ENCODE measurements at regions not wholly inside any gene's neighbourhood (a gene's known extent, or its start where the extent isn't known, plus 50 kb on each side); places are given as distances from the start of the nearest gene placed in this dataset.
A peak's percentile ranks its signal among the peaks of the same experiment; 100 is the strongest.

- H3K9ac ChIP-seq (ENCODE audit: low read length) = no peak overlapping the region
- no peaks in the 10 kb centered on the region for H3K9me3 ChIP-seq (ENCODE audit: low read length)
- H3K36me3 ChIP-seq (ENCODE audit: insufficient read depth, low read length) = no peaks in the 10 kb centered on the region
- no peaks in the 10 kb centered on the region for H3K79me2 ChIP-seq (replicated peaks; ENCODE audit: insufficient read depth, low read length)
- no peak overlapping the region for H2AFZ ChIP-seq (ENCODE audit: low read depth, low read length)
- H3K27me3 ChIP-seq (ENCODE audit: insufficient read depth, low read depth, low read length) = no peaks in the 10 kb centered on the region
- H3K4me2 ChIP-seq (ENCODE audit: low read length) = no peak overlapping the region
- H3K4me3 ChIP-seq (ENCODE audit: low read length) = no peak overlapping the region
- TF ChIP-seq RAD21 (conservative IDR thresholded peaks at IDR 0.05) = no peak
- no peak for TF ChIP-seq TAF1 (IDR thresholded peaks at IDR 0.05; ENCODE audit: low read depth)
- peak; percentile 75 for TF ChIP-seq REST (IDR thresholded peaks at IDR 0.05; ENCODE audit: borderline replicate concordance)
- peak; percentile 56 for TF ChIP-seq EP300 (conservative IDR thresholded peaks at IDR 0.05; ENCODE audit: poor library complexity, severe bottlenecking)
- TF ChIP-seq SMC3 (conservative IDR thresholded peaks at IDR 0.05; ENCODE audit: poor library complexity) = no peak
- no peak for TF ChIP-seq POLR2AphosphoS5 (IDR thresholded peaks at IDR 0.05)
- no peak for TF ChIP-seq MXI1 (conservative IDR thresholded peaks at IDR 0.05; ENCODE audit: poor library complexity, severe bottlenecking)
- TF ChIP-seq EZH2 (IDR thresholded peaks at IDR 0.05; ENCODE audit: borderline replicate concordance, insufficient read depth, low read length, poor library complexity, severe bottlenecking) = no peak
- TF ChIP-seq CTCF (IDR thresholded peaks at IDR 0.05; ENCODE audit: poor library complexity, severe bottlenecking) = no peak
- H3K9me2 ChIP-seq (ENCODE audit: insufficient read depth, low read length) = no peaks in the 10 kb centered on the region
- H4K20me1 ChIP-seq (ENCODE audit: insufficient read depth) = no peaks in the 10 kb centered on the region
- H3K27ac ChIP-seq (ENCODE audit: low read length) = no peak overlapping the region
- no peaks in the 10 kb centered on the region for H3F3A ChIP-seq (ENCODE audit: insufficient read depth, low read length, poor library complexity, severe bottlenecking)
Observed at GRCh38 chr1:188237573-188238348, 1409.0 kb downstream of the PLA2G4A start.

GRCh38 chr1:188240772-188241406 is 1412.1 kb downstream of the PLA2G4A start:
- Histone ChIP-seq H3K9ac (ENCODE audit: low read length) (no peak overlapping the region), H3K27ac (ENCODE audit: low read length) (no peak overlapping the region), H4K20me1 (ENCODE audit: insufficient read depth) (no peaks in the 10 kb centered on the region), H3K27me3 (ENCODE audit: insufficient read depth, low read depth, low read length) (no peaks in the 10 kb centered on the region), H3K9me3 (ENCODE audit: low read length) (no peaks in the 10 kb centered on the region), H3F3A (ENCODE audit: insufficient read depth, low read length, poor library complexity, severe bottlenecking) (no peaks in the 10 kb centered on the region), H3K4me3 (ENCODE audit: low read length) (no peak overlapping the region), H3K79me2 (replicated peaks; ENCODE audit: insufficient read depth, low read length) (no peaks in the 10 kb centered on the region), H2AFZ (ENCODE audit: low read depth, low read length) (no peak overlapping the region), H3K9me2 (ENCODE audit: insufficient read depth, low read length) (no peaks in the 10 kb centered on the region), H3K4me2 (ENCODE audit: low read length) (no peak overlapping the region), H3K36me3 (ENCODE audit: insufficient read depth, low read length) (no peaks in the 10 kb centered on the region)
- TF ChIP-seq RAD21 (conservative IDR thresholded peaks at IDR 0.05) (no peak), POLR2AphosphoS5 (IDR thresholded peaks at IDR 0.05) (no peak), TAF1 (IDR thresholded peaks at IDR 0.05; ENCODE audit: low read depth) (no peak), EZH2 (IDR thresholded peaks at IDR 0.05; ENCODE audit: borderline replicate concordance, insufficient read depth, low read length, poor library complexity, severe bottlenecking) (no peak), CTCF (IDR thresholded peaks at IDR 0.05; ENCODE audit: poor library complexity, severe bottlenecking) (no peak), REST (IDR thresholded peaks at IDR 0.05; ENCODE audit: borderline replicate concordance) (no peak), EP300 (conservative IDR thresholded peaks at IDR 0.05; ENCODE audit: poor library complexity, severe bottlenecking) (no peak), MXI1 (conservative IDR thresholded peaks at IDR 0.05; ENCODE audit: poor library complexity, severe bottlenecking) (no peak), SMC3 (conservative IDR thresholded peaks at IDR 0.05; ENCODE audit: poor library complexity) (no peak)
